ENCODE measurements at regions not wholly inside any gene's neighbourhood (a gene's known extent, or its start where the extent isn't known, plus 50 kb on each side); places are given as distances from the start of the nearest gene placed in this dataset.
"Not testable (repeated sequence)": the region's sequence is repeated elsewhere in the genome, so short reads cannot be mapped to it uniquely, and the experiment has no call there.

DNA sequence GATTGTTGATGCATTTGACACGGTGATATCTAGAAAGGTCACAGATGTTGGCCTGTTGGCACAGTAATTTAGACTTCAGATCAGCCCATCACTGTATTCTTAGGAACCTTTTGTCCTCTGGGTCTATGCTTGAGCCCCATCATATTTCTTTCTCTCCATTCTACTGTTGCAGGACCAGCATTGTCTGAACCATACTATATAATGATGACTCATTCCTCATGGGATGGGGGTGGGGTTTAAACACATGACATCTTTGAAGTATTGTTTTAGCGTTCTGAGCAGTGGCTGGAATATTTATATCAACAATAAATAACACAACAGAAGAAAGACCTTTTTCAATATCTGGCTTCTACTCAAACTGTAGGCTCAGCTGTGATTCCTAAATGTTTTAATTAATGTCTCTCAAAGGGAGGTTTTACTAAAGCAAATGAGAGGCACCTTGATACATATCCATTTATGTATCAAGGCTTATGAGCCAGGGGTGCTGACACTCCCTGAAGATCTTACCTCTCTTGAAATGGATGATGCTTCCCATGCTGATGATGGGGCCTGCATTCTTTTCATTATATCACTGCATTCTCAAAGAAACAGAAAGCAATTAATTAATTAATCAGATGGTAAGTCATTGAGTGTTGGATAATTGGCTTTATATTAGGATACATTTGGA, 379.0 kb upstream of the GOT2 start:
- no peak for DNase-seq

- DNase-seq = no peak
These were observed 377.2 kb upstream of the GOT2 start for GRCh38 chr16:59111280-59111679.

DNA sequence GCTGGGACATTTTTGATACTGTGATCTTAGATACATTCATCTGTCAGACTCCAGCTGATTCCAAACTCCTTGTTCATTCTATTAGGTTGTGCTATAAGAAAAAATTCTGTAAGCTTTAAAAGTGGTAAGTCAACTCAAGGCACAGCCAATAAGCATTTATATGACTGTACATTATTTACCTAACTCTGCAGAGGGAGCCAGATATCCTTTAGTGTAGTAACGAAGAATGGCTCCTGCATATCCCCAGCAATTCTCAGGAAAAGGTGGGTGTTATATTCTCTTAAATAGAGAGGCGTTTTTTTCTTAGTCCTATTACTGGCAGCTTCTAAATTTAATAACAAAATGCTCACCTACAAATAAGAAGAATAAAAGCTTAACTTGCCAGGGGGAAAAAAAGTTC, 374.3 kb upstream of the GOT2 start:
- DNase-seq = no peak

DNA sequence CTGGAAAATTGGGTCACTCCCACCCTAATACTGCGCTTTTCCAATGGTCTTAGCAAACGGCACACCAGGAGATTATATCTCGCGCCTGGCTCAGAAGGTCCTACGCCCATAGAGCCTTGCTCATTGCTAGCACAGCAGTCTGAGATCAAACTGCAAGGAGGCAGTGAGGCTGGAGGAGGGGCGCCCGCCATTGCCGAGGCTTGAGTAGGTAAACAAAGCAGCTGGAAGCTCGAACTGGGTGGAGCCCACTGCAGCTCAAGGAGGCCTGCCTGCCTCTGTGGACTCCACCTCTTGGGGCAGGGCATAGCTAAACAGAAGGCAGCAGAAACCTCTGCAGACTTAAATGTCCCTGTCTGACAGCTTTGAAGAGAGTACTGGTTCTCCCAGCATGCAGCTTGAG, 362.6 kb upstream of the GOT2 start:
- DNase-seq = not testable (repeated sequence)

GRCh38 chr16:59090541-59090940, 356.4 kb upstream of the GOT2 start:
- no peak for DNase-seq

DNA sequence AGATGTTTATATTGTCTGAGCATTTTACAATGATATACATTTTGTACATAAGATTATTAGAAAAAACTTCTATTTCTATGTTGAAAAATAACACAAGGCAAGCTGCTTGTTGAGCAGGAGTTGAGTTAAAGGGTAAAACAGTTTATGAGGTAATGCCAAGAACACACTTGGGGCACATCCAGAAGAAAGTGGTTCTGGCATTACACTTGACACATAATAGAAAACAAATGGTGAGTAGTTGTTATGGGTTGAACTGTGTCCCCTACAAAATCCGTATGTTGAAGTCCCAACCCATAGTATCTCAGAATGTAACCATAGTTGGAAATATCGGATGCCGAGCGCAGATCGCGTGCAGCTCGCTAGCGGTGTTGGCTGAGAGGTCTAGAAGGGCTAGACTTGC, 354.3 kb upstream of the GOT2 start:
- DNase-seq = no peak

DNA sequence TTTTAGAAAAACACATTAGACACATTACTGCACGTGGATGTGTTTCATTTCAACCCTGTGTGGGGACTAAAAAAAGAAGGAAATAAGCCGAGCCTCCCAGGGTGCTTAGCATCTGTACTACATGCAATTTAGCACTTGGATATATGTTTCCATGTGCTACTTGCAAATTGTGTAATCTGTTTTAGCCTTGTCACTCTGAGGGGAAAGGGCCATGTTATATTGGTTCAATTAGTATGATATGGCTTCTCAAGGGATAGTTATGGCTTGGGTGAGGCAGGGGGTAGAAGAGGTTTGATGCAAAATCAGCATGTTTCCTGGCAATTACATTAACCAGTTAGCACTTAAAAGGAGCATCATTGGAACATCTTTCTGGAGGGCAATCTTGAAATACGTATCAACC, 353.5 kb upstream of the GOT2 start:
- DNase-seq = no peak

DNA sequence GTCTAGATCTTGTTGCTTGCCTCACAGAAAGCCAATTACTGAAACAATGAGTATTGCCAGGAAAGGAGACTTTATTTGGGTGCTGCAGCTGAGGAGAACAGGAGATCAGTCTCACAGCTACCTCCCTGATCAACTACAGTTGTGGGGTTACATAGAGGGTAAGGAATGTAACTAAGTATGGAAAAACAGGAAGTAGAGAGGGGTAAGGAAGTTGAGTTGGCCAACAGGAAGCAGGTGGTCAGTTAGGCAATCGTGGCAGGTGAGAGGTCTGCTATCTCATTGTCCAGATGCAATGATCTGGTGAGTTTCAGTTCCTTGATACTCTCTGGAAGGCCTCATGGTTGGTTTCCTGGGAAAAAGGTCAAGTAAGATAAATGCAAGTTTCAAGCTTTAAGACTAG, 333.1 kb upstream of the GOT2 start:
- DNase-seq = no peak

- no peak for DNase-seq
These were observed 326.1 kb upstream of the GOT2 start for GRCh38 chr16:59060207-59060606.

DNA sequence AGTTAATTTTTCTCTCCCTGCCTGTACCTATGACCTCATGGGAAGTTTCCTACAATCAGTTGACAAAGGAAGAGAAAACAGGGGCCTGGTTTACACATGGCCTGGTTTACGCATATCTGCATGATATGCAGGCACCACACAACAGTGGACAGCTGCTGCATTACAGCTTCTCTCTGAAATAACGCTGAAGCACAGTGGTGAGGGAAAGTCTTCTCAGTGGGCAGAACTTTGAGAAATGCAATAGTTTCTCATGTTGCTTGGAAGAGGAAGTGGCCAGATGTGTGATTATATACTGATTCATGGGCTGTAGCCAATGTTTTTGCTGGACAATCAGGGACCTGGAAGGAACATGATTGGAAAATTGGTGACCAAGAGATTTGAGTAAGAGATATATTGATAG, 324.1 kb upstream of the GOT2 start:
- no peak for DNase-seq

DNA sequence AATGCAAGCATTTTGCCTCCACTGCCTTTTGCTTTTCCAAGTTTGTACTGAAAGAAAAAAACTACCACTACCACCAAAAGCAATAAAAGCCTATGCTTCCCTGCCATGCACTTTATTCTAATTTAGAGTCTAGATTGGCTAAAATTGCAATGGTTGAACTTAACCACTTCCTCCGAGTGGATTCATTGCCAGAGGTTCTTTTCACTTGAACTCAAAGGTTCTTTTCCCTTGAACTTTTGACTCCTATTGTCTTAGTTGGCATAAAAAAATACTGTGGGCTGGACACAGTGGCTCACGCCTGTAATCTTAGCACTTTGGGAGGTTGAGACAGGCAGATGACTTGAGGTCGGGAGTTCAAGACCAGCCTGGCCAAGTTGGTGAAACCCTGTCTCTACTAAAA, 319.8 kb upstream of the GOT2 start:
- no peak for DNase-seq

GRCh38 chr16:59052231-59052630, 318.1 kb upstream of the GOT2 start:
- DNase-seq = no peak

DNA sequence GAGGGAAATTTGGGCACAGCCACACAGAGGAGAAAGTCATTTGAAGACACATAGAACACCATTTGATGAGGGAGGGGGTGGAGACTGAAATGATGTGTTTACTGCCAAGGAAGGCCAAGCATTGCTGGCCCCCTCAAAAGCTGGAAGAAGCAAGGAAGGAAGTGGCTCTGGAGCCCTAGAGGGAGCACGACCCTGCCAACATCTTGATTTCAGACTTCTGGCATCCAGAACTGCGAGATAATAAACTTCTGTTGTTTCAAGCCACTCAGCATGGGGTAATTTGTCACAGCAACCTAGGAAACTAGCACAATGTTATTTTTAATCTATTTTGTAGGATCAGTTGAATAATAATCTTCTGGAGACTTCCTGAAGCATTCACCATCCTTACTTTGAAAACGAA, 314.8 kb upstream of the GOT2 start:
- DNase-seq = no peak

DNA sequence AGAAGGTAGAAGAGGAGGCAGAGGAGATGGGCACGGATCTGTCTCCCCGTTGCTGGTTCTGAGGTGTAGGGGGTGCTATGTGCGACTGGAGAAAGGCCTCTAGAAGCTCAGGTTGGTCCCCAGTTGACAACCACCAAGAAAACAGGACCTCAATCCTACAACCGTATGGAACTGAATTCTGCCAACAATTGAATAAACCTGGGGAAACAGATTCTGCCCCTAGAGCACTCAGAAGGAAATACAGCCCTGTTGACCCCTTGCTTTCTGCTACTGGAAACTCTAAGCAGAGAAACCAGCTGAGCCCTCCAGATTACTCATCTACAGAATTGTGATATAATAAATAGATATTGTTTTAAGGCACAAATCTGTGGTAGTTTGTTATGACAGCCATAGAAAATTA, 313.0 kb upstream of the GOT2 start:
- DNase-seq = no peak

DNA sequence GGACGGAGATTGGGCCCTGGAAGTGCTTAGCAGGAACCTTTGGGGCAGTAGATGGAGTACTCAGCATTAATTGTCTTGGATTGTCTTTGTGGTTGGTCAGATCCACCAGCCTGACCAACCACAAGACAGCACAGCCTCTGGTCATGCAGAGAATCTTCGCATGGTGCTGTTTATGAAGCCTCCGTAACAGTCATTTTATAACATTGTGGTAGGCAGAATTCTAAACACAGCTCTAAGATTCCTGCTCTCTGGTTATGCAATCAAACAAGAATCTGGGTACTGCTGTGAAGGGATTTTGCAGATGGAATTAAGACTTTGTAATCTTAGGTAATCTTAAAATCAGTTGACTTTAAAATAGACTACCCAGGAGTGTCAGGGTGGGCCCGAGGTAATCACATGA, 312.2 kb upstream of the GOT2 start:
- DNase-seq = no peak

DNA sequence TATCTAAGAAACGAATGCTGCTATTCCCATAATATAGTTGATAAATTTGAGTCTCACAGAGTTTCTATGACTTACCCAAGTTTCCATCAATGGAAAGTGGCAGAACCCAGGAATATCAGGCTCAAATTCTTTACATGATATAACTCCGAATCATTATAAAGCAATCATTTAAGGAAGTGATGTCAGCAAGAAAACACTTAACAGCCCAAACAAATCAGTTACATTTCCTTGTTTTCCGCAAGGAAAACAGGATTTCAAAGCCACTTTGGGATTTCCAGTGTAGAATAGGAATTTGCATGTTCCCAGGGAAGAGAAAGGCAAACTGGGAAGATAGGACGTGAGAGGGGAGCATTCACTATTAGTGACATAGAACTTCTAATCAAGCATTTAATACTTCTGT, 311.4 kb upstream of the GOT2 start:
- DNase-seq = no peak

- DNase-seq = no peak
These were observed 310.5 kb upstream of the GOT2 start for GRCh38 chr16:59044616-59045015.

- DNase-seq = no peak
These were observed 308.2 kb upstream of the GOT2 start for GRCh38 chr16:59042301-59042700.

GRCh38 chr16:59039066-59039720, 305.1 kb upstream of the GOT2 start:
- no peak for DNase-seq

DNA sequence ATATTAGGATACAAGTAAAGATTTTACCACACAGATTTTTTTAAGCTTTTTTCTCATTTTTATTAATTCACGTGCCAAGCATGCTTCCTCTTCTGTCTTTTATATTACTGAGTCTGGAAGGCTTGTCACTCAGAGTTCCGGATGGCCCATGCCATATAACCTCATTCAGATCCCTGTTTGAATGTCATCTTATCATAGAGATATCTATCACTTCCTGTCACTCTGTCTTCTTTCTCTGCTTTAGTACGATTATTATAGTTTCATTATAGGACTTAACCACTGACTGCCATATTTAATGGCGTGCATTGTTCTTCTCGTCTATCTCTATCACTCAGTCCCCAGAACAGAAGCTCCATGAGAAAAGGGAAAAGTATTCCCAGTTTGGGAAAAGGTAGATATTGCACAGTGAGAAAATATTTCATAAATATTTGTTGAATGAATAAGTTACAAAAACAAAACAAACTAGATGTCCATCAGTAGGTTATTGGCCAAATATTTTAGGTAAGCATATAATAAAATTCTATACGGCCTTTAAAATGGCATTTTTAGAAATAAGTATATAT, 296.9 kb upstream of the GOT2 start:
- DNase-seq = no peak

DNA sequence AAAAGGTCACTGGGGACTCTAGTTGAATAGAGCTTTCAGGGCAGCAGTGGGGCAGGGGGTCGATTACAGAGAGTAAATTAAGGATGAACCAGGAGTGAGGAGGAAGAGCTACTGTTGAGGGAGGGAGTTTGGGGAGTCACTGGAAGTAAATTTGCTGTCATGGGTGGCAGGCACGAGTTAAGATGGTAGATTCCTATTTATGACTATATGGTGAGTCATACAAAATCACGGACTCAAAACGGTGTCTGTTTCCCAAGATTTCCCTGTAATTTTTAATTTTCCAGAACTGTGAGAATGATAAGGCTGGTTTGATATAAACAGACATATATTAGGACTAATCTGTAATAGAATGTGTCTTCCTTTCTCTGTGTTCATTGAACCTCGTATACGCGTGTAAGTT, 287.6 kb upstream of the GOT2 start:
- no peak for DNase-seq

GRCh38 chr16:59013930-59014329, 279.8 kb upstream of the GOT2 start:
- DNase-seq = no peak

- no peak for DNase-seq
These were observed 265.6 kb upstream of the GOT2 start for GRCh38 chr16:58999762-59000161.

GRCh38 chr16:58992755-58993154, 258.6 kb upstream of the GOT2 start:
- DNase-seq = not testable (repeated sequence)

Data from NCI-H446 treated with DMSO at 0.1 percent for 48 hours (cell line).